HFF-Myc (cell line): ENCODE measurements at regions not wholly inside any gene's neighbourhood (a gene's known extent, or its start where the extent isn't known, plus 50 kb on each side); places are given as distances from the start of the nearest gene placed in this dataset.

Experiments
- DNase-seq: peaks from one replicate; pipeline ENCODE4 v3.0.0-alpha.2; 2011; ENCODE audit warnings: low read depth; ENCODE audit errors: extremely low read depth
- H3K4me3 ChIP-seq: replicated peaks from 2 replicates; pipeline ENCODE4 v1.5.1; 2011; ENCODE audit warnings: low read depth, mild to moderate bottlenecking, control low read depth, low read length
- CTCF ChIP-seq: IDR thresholded peaks from 2 replicates; pipeline ENCODE4 v1.5.1; 2012; ENCODE audit warnings: mild to moderate bottlenecking, low read depth, low read length, control low read depth; ENCODE audit errors: missing control alignments

- no peak for DNase-seq
- no peak overlapping the region for H3K4me3 ChIP-seq
- TF ChIP-seq CTCF: no peak
Observed at GRCh38 chr2:19579461-19579860, 221.0 kb upstream of the OSR1 start.

GRCh38 chr2:19577723-19578122 is 219.3 kb upstream of the OSR1 start:
- DNase-seq: no peak
- no peak for TF ChIP-seq CTCF
- no peak overlapping the region for H3K4me3 ChIP-seq

- no peak for DNase-seq
Observed at GRCh38 chr2:19576411-19576810, 218.0 kb upstream of the OSR1 start.

GRCh38 chr2:19575641-19576040 is 217.2 kb upstream of the OSR1 start:
- peak; percentile 69 for DNase-seq
- no peak for TF ChIP-seq CTCF
- H3K4me3 ChIP-seq: no peak overlapping the region

More at GRCh38 chr2:19576411-19576810, 218.0 kb upstream of the OSR1 start:
- no peak overlapping the region for H3K4me3 ChIP-seq
- TF ChIP-seq CTCF: no peak

- DNase-seq: peak; percentile 96
- no peak overlapping the region for H3K4me3 ChIP-seq
- no peak for TF ChIP-seq CTCF
Observed at GRCh38 chr2:19574778-19575260, 216.4 kb upstream of the OSR1 start.

- H3K4me3 ChIP-seq: no peak overlapping the region
- no peak for DNase-seq
- TF ChIP-seq CTCF: no peak
Observed at GRCh38 chr2:19573784-19574183, 215.4 kb upstream of the OSR1 start.

- TF ChIP-seq CTCF: no peak
- DNase-seq: no peak
- no peak overlapping the region for H3K4me3 ChIP-seq
Observed at GRCh38 chr2:19571773-19572172, 213.3 kb upstream of the OSR1 start.
